CD14-positive monocyte (primary cell): ENCODE measurements at regions not wholly inside any gene's neighbourhood (a gene's known extent, or its start where the extent isn't known, plus 50 kb on each side); places are given as distances from the start of the nearest gene placed in this dataset.

Experiments used
- DNase-seq, 3 donors: peaks; one replicate each; pipeline ENCODE4 v3.0.0-alpha.2; 2011 to 2022
- H2AFZ ChIP-seq: 2 replicates; pipeline ENCODE4 v1.6.0; 2012; ENCODE audit warnings: mild to moderate bottlenecking, low read depth, low read length, inconsistent platforms; ENCODE audit not compliant: insufficient read depth, poor library complexity, severe bottlenecking
- H3K27ac ChIP-seq, 2 donors: 1 replicate in 1 of 2; 2 replicates in 1 of 2; pipeline ENCODE4 v1.5.1; 2012 to 2013; ENCODE audit warnings: low read length in 2 of 2, control low read depth in 1 of 2, inconsistent platforms in 1 of 2, low read depth in 1 of 2, mild to moderate bottlenecking in 1 of 2
- H3K27me3 ChIP-seq, 2 donors: one replicate each; pipeline versions ENCODE4 v1.6.0 to v1.6.1; 2011 to 2013; ENCODE audit warnings: low read length in 2 of 2; ENCODE audit not compliant: control insufficient read depth in 2 of 2, insufficient read depth in 2 of 2
- H3K36me3 ChIP-seq, 2 donors: replicated peaks in 1 of 2; 1 replicate in 1 of 2; 2 replicates in 1 of 2; pipeline versions ENCODE4 v1.5.1 to v1.6.1; 2012 to 2013; ENCODE audit warnings: low read length in 2 of 2, control low read depth in 1 of 2, inconsistent platforms in 1 of 2, mild to moderate bottlenecking in 1 of 2; ENCODE audit not compliant: insufficient read depth in 2 of 2, control insufficient read depth in 1 of 2
- H3K4me1 ChIP-seq, 2 donors: 1 replicate in 1 of 2; 2 replicates in 1 of 2; pipeline versions ENCODE4 v1.5.1 to v1.6.1; 2012 to 2013; ENCODE audit warnings: low read length in 2 of 2, control low read depth in 1 of 2, inconsistent platforms in 1 of 2, mild to moderate bottlenecking in 1 of 2, moderate library complexity in 1 of 2; ENCODE audit not compliant: insufficient read depth in 2 of 2, control insufficient read depth in 1 of 2
- H3K4me2 ChIP-seq: replicated peaks from 2 replicates; pipeline ENCODE3; 2012; ENCODE audit warnings: low read length, moderate library complexity, mild to moderate bottlenecking; ENCODE audit not compliant: poor library complexity, severe bottlenecking; ENCODE audit errors: extremely low read depth
- H3K4me3 ChIP-seq, 3 experiments: fragments of 200-600 bp in 1 of 3; sonication (generic) in 1 of 3; replicated peaks in 1 of 3; 1 replicate in 2 of 3; 2 replicates in 1 of 3; pipeline ENCODE4 v1.5.1; 2011 to 2013; ENCODE audit warnings: low read length in 3 of 3, mild to moderate bottlenecking in 3 of 3, control low read depth in 2 of 3, low read depth in 2 of 3, inconsistent platforms in 1 of 3, moderate library complexity in 1 of 3
- H3K79me2 ChIP-seq: 2 replicates; pipeline ENCODE4 v1.6.0; 2012; ENCODE audit warnings: mild to moderate bottlenecking, control low read depth, inconsistent platforms, low read length, moderate library complexity; ENCODE audit not compliant: insufficient read depth
- H3K9ac ChIP-seq: 2 replicates; pipeline ENCODE4 v1.6.0; 2017; ENCODE audit warnings: low read length, mild to moderate bottlenecking; ENCODE audit not compliant: insufficient read depth, poor library complexity, severe bottlenecking
- H3K9me3 ChIP-seq, 2 donors: replicated peaks in 1 of 2; 1 replicate in 1 of 2; 2 replicates in 1 of 2; pipeline versions ENCODE4 v1.5.1 to v1.6.1; 2012 to 2013; ENCODE audit warnings: low read length in 2 of 2, control low read depth in 1 of 2; ENCODE audit not compliant: control insufficient read depth in 1 of 2, insufficient read depth in 1 of 2
- H4K20me1 ChIP-seq: 2 replicates; pipeline ENCODE4 v1.6.0; 2012; ENCODE audit warnings: mild to moderate bottlenecking, low read length, control low read depth, moderate library complexity; ENCODE audit not compliant: insufficient read depth
- H3K27ac Mint-ChIP-seq, 7 donors: one replicate each; pipeline ENCODE4 v1.8.0; 2020; ENCODE audit warnings: mild to moderate bottlenecking in 7 of 7, mixed read lengths in 7 of 7, moderate library complexity in 6 of 7, inconsistent platforms in 2 of 7
- H3K27me3 Mint-ChIP-seq, 3 donors: one replicate each; pipeline ENCODE4 v1.8.0; 2021 to 2022; ENCODE audit warnings: low read depth in 3 of 3, mild to moderate bottlenecking in 3 of 3, mixed read lengths in 3 of 3, moderate library complexity in 3 of 3, inconsistent platforms in 1 of 3
- H3K36me3 Mint-ChIP-seq, 2 donors: one replicate each; pipeline ENCODE4 v1.8.0; 2020; ENCODE audit warnings: mixed read lengths in 2 of 2, inconsistent platforms in 1 of 2, mild to moderate bottlenecking in 1 of 2
- H3K4me1 Mint-ChIP-seq: one replicate; pipeline ENCODE4 v1.8.0; 2020; ENCODE audit warnings: mild to moderate bottlenecking, mixed read lengths
- H3K4me3 Mint-ChIP-seq, 2 donors: one replicate each; pipeline ENCODE4 v1.8.0; 2020; ENCODE audit warnings: mild to moderate bottlenecking in 2 of 2, mixed read lengths in 2 of 2, moderate library complexity in 1 of 2
- H3K9me3 Mint-ChIP-seq, 7 donors: one replicate each; pipeline ENCODE4 v1.8.0; 2020 to 2022; ENCODE audit warnings: mixed read lengths in 7 of 7, mild to moderate bottlenecking in 6 of 7, moderate library complexity in 6 of 7, inconsistent platforms in 2 of 7
- CTCF ChIP-seq: fragments of 200-600 bp; IDR thresholded peaks from one replicate; pipeline ENCODE4 v1.8.0; 2022; ENCODE audit warnings: antibody characterized with exemption, mild to moderate bottlenecking
- WGBS: methylation state at CpG from one replicate; pipeline ENCODE4 v1.1.5; 2013; ENCODE audit warnings: missing lambda C conversion rate; ENCODE audit not compliant: insufficient coverage; 5-methylcytosine and 5-hydroxymethylcytosine counted together
- intact Hi-C, 2 donors: fragments of 100-400 bp; cut with micrococcal nuclease; formaldehyde crosslinking; loops; one replicate each; pipeline versions ENCODE4 v1.15.0 to v1.15.1; 2023

- Histone ChIP-seq H3K4me1 (peaks cover 10 to 12% of the 10 kb centered on the region in 2 donors), H3K9ac (no peak overlapping the region), H3K27ac (no peak overlapping the region), H4K20me1 (no peaks in the 10 kb centered on the region), H2AFZ (no peak overlapping the region), H3K27me3 (peaks cover 0 to 6% of the 10 kb centered on the region in 2 donors), H3K4me3 (no peak overlapping the region), H3K79me2 (no peaks in the 10 kb centered on the region), H3K9me3 (peaks cover 0 to 9% of the 10 kb centered on the region in 2 donors), H3K36me3 (no peaks in the 10 kb centered on the region), H3K4me2 (no peak overlapping the region)
- intact Hi-C loops, result no loop called here
- no peak for DNase-seq
- no peaks in the 10 kb centered on the region for H3K36me3 Mint-ChIP-seq
- WGBS, result 95% methylated on average over 10 of the region's 13 CpGs
- peaks cover 17 to 27% (median 22%) of the 10 kb centered on the region in 3 donors for H3K27me3 Mint-ChIP-seq
- TF ChIP-seq CTCF, result no peak
- peaks cover 4 to 12% (median 7%) of the 10 kb centered on the region in 7 donors for H3K9me3 Mint-ChIP-seq
- H3K4me1 Mint-ChIP-seq, result peaks cover 19% of the 10 kb centered on the region
- peak overlapping the region in 1 of 7 donors; percentile 18 for H3K27ac Mint-ChIP-seq
- no peak overlapping the region for H3K4me3 Mint-ChIP-seq
Observed at GRCh38 chr6:210778-211374, 81.4 kb upstream of the DUSP22 start.

- Mint-ChIP-seq H3K36me3 (no peaks in the 10 kb centered on the region), H3K27ac (peak overlapping the region in 1 of 7 donors; percentile 7), H3K27me3 (peaks cover 16 to 27% (median 22%) of the 10 kb centered on the region in 3 donors), H3K9me3 (peaks cover 4 to 12% (median 7%) of the 10 kb centered on the region in 7 donors), H3K4me3 (peak overlapping the region in 1 of 2 donors; percentile 31), H3K4me1 (peaks cover 18% of the 10 kb centered on the region)
- H3K4me1 ChIP-seq, result peaks cover 10 to 12% of the 10 kb centered on the region in 2 donors
- peaks cover 0 to 9% of the 10 kb centered on the region in 2 donors for H3K9me3 ChIP-seq
- no peaks in the 10 kb centered on the region for H3K79me2 ChIP-seq
- no peak overlapping the region for H3K27ac ChIP-seq
- intact Hi-C loops, result no loop called here
- no peak overlapping the region for H3K4me2 ChIP-seq
- H3K36me3 ChIP-seq, result no peaks in the 10 kb centered on the region
- H2AFZ ChIP-seq, result no peak overlapping the region
- no peaks in the 10 kb centered on the region for H4K20me1 ChIP-seq
- no peak for TF ChIP-seq CTCF
- 95% methylated on average over 10 of the region's 10 CpGs for WGBS
- no peak overlapping the region for H3K4me3 ChIP-seq
- H3K27me3 ChIP-seq, result peaks cover 0 to 6% of the 10 kb centered on the region in 2 donors
- no peak for DNase-seq
- no peak overlapping the region for H3K9ac ChIP-seq
Observed at GRCh38 chr6:211871-212497, 80.3 kb upstream of the DUSP22 start.
